ENCODE measurements at regions not wholly inside any gene's neighbourhood (a gene's known extent, or its start where the extent isn't known, plus 50 kb on each side); places are given as distances from the start of the nearest gene placed in this dataset.
"Not testable (repeated sequence)": the region's sequence is repeated elsewhere in the genome, so short reads cannot be mapped to it uniquely, and the experiment has no call there.

- DNase-seq (ENCODE audit: low spot score) = no peak
Observed at GRCh38 chr10:32217216-32217615, 129.7 kb downstream of the EPC1 start.

- not testable (repeated sequence) for DNase-seq (ENCODE audit: low spot score)
Observed at GRCh38 chr10:32213838-32214237, 133.1 kb downstream of the EPC1 start.

GRCh38 chr10:32211046-32211363 is 136.0 kb downstream of the EPC1 start:
- no peak for DNase-seq (ENCODE audit: low spot score)

- peak; percentile 44 for DNase-seq (ENCODE audit: low spot score)
Observed at GRCh38 chr10:32210306-32211045, 136.5 kb downstream of the EPC1 start.

- not testable (repeated sequence) for DNase-seq (ENCODE audit: low spot score)
Observed at GRCh38 chr10:32208005-32208404, 139.0 kb downstream of the EPC1 start.

- peak; percentile 21 for DNase-seq (ENCODE audit: low spot score)
Observed at GRCh38 chr10:32207544-32207943, 139.4 kb downstream of the EPC1 start.

GRCh38 chr10:32205670-32206069 is 141.3 kb downstream of the EPC1 start:
- DNase-seq (ENCODE audit: low spot score) = peak; percentile 6

- DNase-seq (ENCODE audit: low spot score) = no peak
Observed at GRCh38 chr10:32204606-32205005, 142.4 kb downstream of the EPC1 start.

- DNase-seq (ENCODE audit: low spot score) = no peak
Observed at GRCh38 chr10:32199714-32200394, 143.6 kb upstream of the KIF5B start.

- DNase-seq (ENCODE audit: low spot score) = no peak
Observed at GRCh38 chr10:32197423-32197822, 141.2 kb upstream of the KIF5B start.

- DNase-seq (ENCODE audit: low spot score) = peak; percentile 14
Observed at GRCh38 chr10:32190890-32191491, 134.8 kb upstream of the KIF5B start.

- DNase-seq (ENCODE audit: low spot score) = peak; percentile 11
Observed at GRCh38 chr10:32189400-32190084, 133.3 kb upstream of the KIF5B start.

- not testable (repeated sequence) for DNase-seq (ENCODE audit: low spot score)
Observed at GRCh38 chr10:32188601-32189000, 132.4 kb upstream of the KIF5B start.

- no peak for DNase-seq (ENCODE audit: low spot score)
Observed at GRCh38 chr10:32187686-32188085, 131.5 kb upstream of the KIF5B start.

- DNase-seq (ENCODE audit: low spot score) = not testable (repeated sequence)
Observed at GRCh38 chr10:32183652-32184051, 127.4 kb upstream of the KIF5B start.

- DNase-seq (ENCODE audit: low spot score) = no peak
Observed at GRCh38 chr10:32182476-32182875, 126.3 kb upstream of the KIF5B start.

GRCh38 chr10:32180390-32181280 is 124.4 kb upstream of the KIF5B start:
- DNase-seq (ENCODE audit: low spot score) = no peak

GRCh38 chr10:32179836-32180235 is 123.6 kb upstream of the KIF5B start:
- DNase-seq (ENCODE audit: low spot score) = no peak

GRCh38 chr10:32177594-32177993 is 121.4 kb upstream of the KIF5B start:
- not testable (repeated sequence) for DNase-seq (ENCODE audit: low spot score)

GRCh38 chr10:32175629-32176028 is 119.4 kb upstream of the KIF5B start:
- no peak for DNase-seq (ENCODE audit: low spot score)

- no peak for DNase-seq (ENCODE audit: low spot score)
Observed at GRCh38 chr10:32174349-32174893, 118.2 kb upstream of the KIF5B start.

Data from kidney capillary endothelial cell (primary cell).